SIG-M5 treated with dmso at 0.1 percent for 504 hours (cell line): ENCODE measurements at regions not wholly inside any gene's neighbourhood (a gene's known extent, or its start where the extent isn't known, plus 50 kb on each side); places are given as distances from the start of the nearest gene placed in this dataset.
A peak's percentile ranks its signal among the peaks of the same experiment; 100 is the strongest.
"Not testable (repeated sequence)": the region's sequence is repeated elsewhere in the genome, so short reads cannot be mapped to it uniquely, and the experiment has no call there.

Experiments
- DNase-seq: peaks from one replicate; lab custom pipeline; 2025; ENCODE audit not compliant: unreplicated experiment; lab: John Stamatoyannopoulos, UW

GRCh38 chr5:82661933-82662332 lies 383.8 kb upstream of the RPS23 start:
- no peak for DNase-seq

- no peak for DNase-seq
Observed at GRCh38 chr5:82661462-82661861, 383.3 kb upstream of the RPS23 start.

GRCh38 chr5:82659115-82659514 lies 381.0 kb upstream of the RPS23 start:
- DNase-seq: no peak

GRCh38 chr5:82657033-82657699 lies 379.0 kb upstream of the RPS23 start:
- DNase-seq: no peak

- DNase-seq: no peak
Observed at GRCh38 chr5:82656341-82656761, 378.2 kb upstream of the RPS23 start.

GRCh38 chr5:82655078-82655477 lies 376.9 kb upstream of the RPS23 start:
- no peak for DNase-seq

GRCh38 chr5:82649943-82650342 lies 371.8 kb upstream of the RPS23 start:
- no peak for DNase-seq

- DNase-seq: no peak
Observed at GRCh38 chr5:82644766-82645165, 366.6 kb upstream of the RPS23 start.

GRCh38 chr5:82644229-82644628 lies 366.1 kb upstream of the RPS23 start:
- DNase-seq: no peak

GRCh38 chr5:82642313-82642712 lies 364.2 kb upstream of the RPS23 start:
- DNase-seq: no peak

GRCh38 chr5:82641331-82642003 lies 363.3 kb upstream of the RPS23 start:
- DNase-seq: peak; percentile 88

- no peak for DNase-seq
Observed at GRCh38 chr5:82640916-82641315, 362.8 kb upstream of the RPS23 start.

GRCh38 chr5:82639393-82640144 lies 361.4 kb upstream of the RPS23 start:
- no peak for DNase-seq

GRCh38 chr5:82636591-82636990 lies 358.4 kb upstream of the RPS23 start:
- DNase-seq: peak; percentile 25

- DNase-seq: no peak
Observed at GRCh38 chr5:82635561-82636288, 357.6 kb upstream of the RPS23 start.

GRCh38 chr5:82628364-82628910 lies 350.3 kb upstream of the RPS23 start:
- no peak for DNase-seq

- DNase-seq: not testable (repeated sequence)
Observed at GRCh38 chr5:82626905-82627591, 348.9 kb upstream of the RPS23 start.

GRCh38 chr5:82626012-82626411 lies 347.9 kb upstream of the RPS23 start:
- not testable (repeated sequence) for DNase-seq

- DNase-seq: no peak
Observed at GRCh38 chr5:82624062-82624461, 345.9 kb upstream of the RPS23 start.

- no peak for DNase-seq
Observed at GRCh38 chr5:82622711-82623514, 344.8 kb upstream of the RPS23 start.
